HEK293 (cell line): ENCODE measurements at regions not wholly inside any gene's neighbourhood (a gene's known extent, or its start where the extent isn't known, plus 50 kb on each side); places are given as distances from the start of the nearest gene placed in this dataset.

Source experiments
- CTCF ChIA-PET: fragments of 350-600 bp; formaldehyde crosslinking; extraction: SDS; loops from one replicate; lab custom pipeline; 2021; ENCODE audit warnings: antibody characterized with exemption; lab: Yijun Ruan, JAX
- POLR2A ChIA-PET: fragments of 300-600 bp; formaldehyde crosslinking; extraction: SDS; loops from one replicate; lab custom pipeline; 2020; ENCODE audit warnings: antibody characterized with exemption, inconsistent platforms; lab: Yijun Ruan, JAX
- H3K27ac ChIP-seq: fragments of 200-500 bp; sonication (Bioruptor generic); 2 replicates; pipeline ENCODE4 v1.5.1; 2014; ENCODE audit warnings: low read depth, low read length, control low read depth, inconsistent platforms; ENCODE audit errors: extremely low read depth
- H3K36me3 ChIP-seq, 2 experiments: fragments of 200-500 bp in 1 of 2; sonication (Bioruptor generic) in 1 of 2; 1 replicate in 1 of 2; 2 replicates in 1 of 2; pipeline ENCODE4 v1.5.1; 2014 to 2017; ENCODE audit warnings: inconsistent platforms in 2 of 2, low read length in 2 of 2; ENCODE audit not compliant: control insufficient read depth in 2 of 2, insufficient read depth in 1 of 2
- H3K4me1 ChIP-seq: fragments of 200-500 bp; sonication (Bioruptor generic); 2 replicates; pipeline ENCODE4 v1.5.1; 2014; ENCODE audit warnings: mild to moderate bottlenecking, low read length, inconsistent platforms; ENCODE audit not compliant: control insufficient read depth, insufficient read depth
- H3K4me3 ChIP-seq: 2 replicates; pipeline ENCODE4 v1.5.1; 2011; ENCODE audit warnings: low read depth, mild to moderate bottlenecking, control low read depth, low read length, moderate library complexity
- H3K9me3 ChIP-seq: fragments of 200-500 bp; sonication (Bioruptor generic); 2 replicates; pipeline ENCODE4 v1.5.1; 2014; ENCODE audit warnings: low read depth, low read length, inconsistent platforms; ENCODE audit not compliant: control insufficient read depth, insufficient read depth
- AEBP2 ChIP-seq: fragments of 450-650 bp; formaldehyde crosslinking; IDR thresholded peaks from 2 replicates; pipeline ENCODE4 v1.5.1; 2016; ENCODE audit warnings: missing biosample characterization, missing genetic modification characterization, borderline replicate concordance
- BCL11A ChIP-seq: fragments of 450-650 bp; formaldehyde crosslinking; IDR thresholded peaks from 2 replicates; pipeline ENCODE4 v1.5.1; 2016; ENCODE audit warnings: low read depth, missing biosample characterization, missing genetic modification characterization
- EGR2 ChIP-seq: fragments of 450-650 bp; formaldehyde crosslinking; IDR thresholded peaks from 2 replicates; pipeline ENCODE4 v1.5.1; 2016; ENCODE audit warnings: low read depth, missing biosample characterization, missing genetic modification characterization
- ZBTB10 ChIP-seq: fragments of 450-650 bp; formaldehyde crosslinking; IDR thresholded peaks from 2 replicates; pipeline ENCODE4 v1.5.1; 2016; ENCODE audit warnings: missing biosample characterization, missing genetic modification characterization
- ZFP69B ChIP-seq: fragments of 450-650 bp; formaldehyde crosslinking; IDR thresholded peaks from 2 replicates; pipeline ENCODE4 v1.5.1; 2016; ENCODE audit warnings: missing biosample characterization, missing genetic modification characterization
- ZNF10 ChIP-seq: fragments of 450-650 bp; formaldehyde crosslinking; IDR thresholded peaks from 2 replicates; pipeline ENCODE4 v1.5.1; 2017; ENCODE audit warnings: missing biosample characterization, missing genetic modification characterization
- ZNF169 ChIP-seq: fragments of 450-650 bp; formaldehyde crosslinking; IDR thresholded peaks from 2 replicates; pipeline ENCODE4 v1.5.1; 2016; ENCODE audit warnings: missing biosample characterization, missing genetic modification characterization
- ZNF211 ChIP-seq: fragments of 450-650 bp; formaldehyde crosslinking; IDR thresholded peaks from 2 replicates; pipeline ENCODE4 v1.5.1; 2016; ENCODE audit warnings: low read depth, missing biosample characterization, missing genetic modification characterization
- ZNF239 ChIP-seq: fragments of 450-650 bp; formaldehyde crosslinking; IDR thresholded peaks from 2 replicates; pipeline ENCODE4 v1.5.1; 2016; ENCODE audit warnings: missing biosample characterization, missing genetic modification characterization
- ZNF26 ChIP-seq: fragments of 450-650 bp; formaldehyde crosslinking; IDR thresholded peaks from 2 replicates; pipeline ENCODE4 v1.5.1; 2016; ENCODE audit warnings: missing biosample characterization, missing genetic modification characterization
- ZNF274 ChIP-seq, 2 experiments: fragments of 200-500 bp in 1 of 2; fragments of 450-650 bp in 1 of 2; sonication (Bioruptor generic) in 1 of 2; formaldehyde crosslinking in 1 of 2; IDR thresholded peaks; 2 replicates each; pipeline versions ENCODE4 v1.5.1 to v1.6.1; 2014 to 2016; ENCODE audit warnings: borderline replicate concordance in 1 of 2, inconsistent platforms in 1 of 2, low read length in 1 of 2, missing biosample characterization in 1 of 2, missing genetic modification characterization in 1 of 2
- ZNF354C ChIP-seq: fragments of 450-650 bp; formaldehyde crosslinking; IDR thresholded peaks from 2 replicates; pipeline ENCODE4 v1.5.1; 2016; ENCODE audit warnings: missing biosample characterization, missing genetic modification characterization, low read depth, borderline replicate concordance
- ZNF362 ChIP-seq: fragments of 450-650 bp; formaldehyde crosslinking; IDR thresholded peaks from 2 replicates; pipeline ENCODE4 v1.5.1; 2016; ENCODE audit warnings: missing biosample characterization, missing genetic modification characterization
- ZNF366 ChIP-seq: fragments of 450-650 bp; formaldehyde crosslinking; conservative IDR thresholded peaks from 2 replicates; pipeline ENCODE4 v1.5.1; 2016; ENCODE audit warnings: missing biosample characterization, missing genetic modification characterization
- ZNF501 ChIP-seq: fragments of 450-650 bp; formaldehyde crosslinking; IDR thresholded peaks from 2 replicates; pipeline ENCODE4 v1.5.1; 2016; ENCODE audit warnings: missing biosample characterization, missing genetic modification characterization
- ZNF548 ChIP-seq: fragments of 450-650 bp; formaldehyde crosslinking; IDR thresholded peaks from 2 replicates; pipeline ENCODE4 v1.5.1; 2016; ENCODE audit warnings: missing biosample characterization, missing genetic modification characterization
- ZNF549 ChIP-seq: fragments of 450-650 bp; IDR thresholded peaks from 2 replicates; pipeline ENCODE4 v1.5.1; 2018; ENCODE audit warnings: missing biosample characterization, missing genetic modification characterization, mild to moderate bottlenecking, inconsistent platforms, moderate library complexity
- ZNF561 ChIP-seq: fragments of 450-650 bp; IDR thresholded peaks from 2 replicates; pipeline ENCODE4 v1.5.1; 2018; ENCODE audit warnings: missing biosample characterization, missing genetic modification characterization, borderline replicate concordance
- ZNF571 ChIP-seq: fragments of 450-650 bp; formaldehyde crosslinking; IDR thresholded peaks from 2 replicates; pipeline ENCODE4 v1.5.0; 2017; ENCODE audit warnings: missing biosample characterization, missing genetic modification characterization
- ZNF624 ChIP-seq: fragments of 450-650 bp; formaldehyde crosslinking; IDR thresholded peaks from 2 replicates; pipeline ENCODE4 v1.5.1; 2017; ENCODE audit warnings: missing biosample characterization, missing genetic modification characterization
- ZNF704 ChIP-seq: fragments of 450-650 bp; formaldehyde crosslinking; IDR thresholded peaks from 2 replicates; pipeline ENCODE4 v1.5.1; 2016; ENCODE audit warnings: missing biosample characterization, missing genetic modification characterization
- ZNF791 ChIP-seq: fragments of 450-650 bp; formaldehyde crosslinking; IDR thresholded peaks from 2 replicates; pipeline ENCODE4 v1.5.1; 2016; ENCODE audit warnings: missing biosample characterization, missing genetic modification characterization
- ZNF830 ChIP-seq: fragments of 450-650 bp; IDR thresholded peaks from 2 replicates; pipeline ENCODE4 v1.5.0; 2018; ENCODE audit warnings: missing biosample characterization, missing genetic modification characterization, low read depth, mild to moderate bottlenecking, moderate library complexity
- ZSCAN30 ChIP-seq: fragments of 450-650 bp; IDR thresholded peaks from 2 replicates; pipeline ENCODE4 v1.5.1; 2018; ENCODE audit warnings: missing biosample characterization, mild to moderate bottlenecking, missing genetic modification characterization, moderate library complexity

- TF ChIP-seq ZNF362 (no peak), ZNF501 (no peak), ZNF791 (tag by site-specific recombination) (no peak), ZNF169 (no peak), ZNF624 (no peak), EGR2 (no peak), ZSCAN30 (no peak)
Observed at GRCh38 chr4:102163404-102164140, 181.7 kb downstream of the SLC39A8 start (continued).

- Histone ChIP-seq H3K36me3 (no peaks in the 10 kb centered on the region), H3K27ac (no peak overlapping the region), H3K4me3 (no peak overlapping the region), H3K4me1 (no peaks in the 10 kb centered on the region), H3K9me3 (no peaks in the 10 kb centered on the region)
- ChIA-PET CTCF (no interaction called here), POLR2A (no interaction called here)
- TF ChIP-seq ZNF239 (tag by site-specific recombination) (no peak), ZNF704 (tag by site-specific recombination) (no peak), ZNF830 (no peak)
Observed at GRCh38 chr4:102157984-102158383, 187.3 kb downstream of the SLC39A8 start.

GRCh38 chr4:102153391-102153790 is 191.9 kb downstream of the SLC39A8 start:
- POLR2A ChIA-PET: no interaction called here
- TF ChIP-seq ZNF26 (no peak), ZNF366 (no peak), ZFP69B (tag by site-specific recombination) (no peak), ZNF561 (tag by site-specific recombination) (no peak), ZNF10 (tag by site-specific recombination) (no peak), BCL11A (tag by site-specific recombination) (no peak), AEBP2 (tag by site-specific recombination) (no peak), ZNF169 (no peak), ZNF571 (tag by site-specific recombination) (no peak), ZBTB10 (tag by site-specific recombination) (no peak), ZNF274 (IDR thresholded peaks at IDR 0.05; ENCODE audit: low read length) (no peak), ZNF274 (tag by site-specific recombination; IDR thresholded peaks at IDR 0.05; ENCODE audit: borderline replicate concordance) (no peak), ZNF354C (tag by site-specific recombination) (no peak), ZNF211 (tag by site-specific recombination) (no peak), ZNF549 (tag by site-specific recombination) (no peak), ZNF548 (tag by site-specific recombination) (no peak)

More at GRCh38 chr4:102153391-102153790, 191.9 kb downstream of the SLC39A8 start:
- Histone ChIP-seq H3K27ac (no peak overlapping the region), H3K36me3 (no peaks in the 10 kb centered on the region), H3K4me3 (no peak overlapping the region), H3K4me1 (no peaks in the 10 kb centered on the region), H3K9me3 (no peaks in the 10 kb centered on the region)
- CTCF ChIA-PET: no interaction called here
